K562 (cell line): ENCODE measurements at regions not wholly inside any gene's neighbourhood (a gene's known extent, or its start where the extent isn't known, plus 50 kb on each side); places are given as distances from the start of the nearest gene placed in this dataset.
A peak's percentile ranks its signal among the peaks of the same experiment; 100 is the strongest.

ENCODE experiments used
- ATAC-seq: fragments of 200-7000 bp; cut with Tn5 transposase; 3 replicates; pipeline ENCODE4 v1.9.1; 2020; ENCODE audit warnings: moderate library complexity
- BruUV-seq: library from RNA; stranded (reverse); fragments of 400-500 nt; replicated peaks from 2 replicates; lab custom pipeline; 2021; lab: Mats Ljungman, UMichigan
- CTCF ChIA-PET: fragments of 300-600 bp; formaldehyde crosslinking; extraction: SDS; loops from one replicate; lab custom pipeline; 2021; ENCODE audit warnings: low intra/inter-chr PET ratio; lab: Yijun Ruan, JAX
- POLR2A ChIA-PET: fragments of 300-600, 350-650 bp; sonication (Branson Sonifier 250); formaldehyde crosslinking; extraction: SDS; loops from one replicate; lab custom pipeline; 2021; ENCODE audit warnings: antibody characterized with exemption, inconsistent platforms; lab: Yijun Ruan, JAX
- DNase-seq, 4 experiments: peaks; one replicate each; pipeline versions ENCODE4 v3.0.0 to v3.0.0-alpha.2; 2011 to 2018; ENCODE audit warnings: low spot score in 3 of 4, mixed read lengths in 3 of 4; ENCODE audit errors: extremely low read depth in 1 of 4
- FAIRE-seq: peaks from 2 replicates; lab custom pipeline; 2011; peaks lifted over from hg19 to GRCh38; lab: Jason Lieb, UNC
- H2AFZ ChIP-seq: 2 replicates; pipeline ENCODE4 v1.6.0; 2011; ENCODE audit warnings: low read depth, low read length, control low read depth, inconsistent platforms
- H3K27ac ChIP-seq: fragments of 200-600 bp; 3 replicates; pipeline ENCODE4 v1.8.0; 2011; ENCODE audit warnings: low read depth, mild to moderate bottlenecking, control low read depth, inconsistent platforms, low read length, moderate library complexity, mixed read lengths; ENCODE audit errors: extremely low read depth
- H3K27me3 ChIP-seq, 2 experiments: fragments of 300-600 bp in 1 of 2; 2 replicates in 1 of 2; 3 replicates in 1 of 2; pipeline versions ENCODE4 v1.6.0 to v1.8.0; 2011; ENCODE audit warnings: inconsistent platforms in 2 of 2, low read length in 2 of 2, mild to moderate bottlenecking in 1 of 2, mixed read lengths in 1 of 2, moderate library complexity in 1 of 2; ENCODE audit not compliant: control insufficient read depth in 2 of 2, insufficient read depth in 2 of 2
- H3K36me3 ChIP-seq: fragments of 300-600 bp; 3 replicates; pipeline ENCODE4 v1.8.0; 2011; ENCODE audit warnings: mild to moderate bottlenecking, low read length, inconsistent platforms; ENCODE audit not compliant: control insufficient read depth, insufficient read depth
- H3K4me1 ChIP-seq, 2 experiments: fragments of 200-600 bp in 1 of 2; replicated peaks in 1 of 2; 2 replicates in 1 of 2; 3 replicates in 1 of 2; pipeline versions ENCODE4 v1.5.1 to v1.8.0; 2011; ENCODE audit warnings: inconsistent platforms in 2 of 2, low read length in 2 of 2, mild to moderate bottlenecking in 1 of 2, mixed read lengths in 1 of 2, moderate library complexity in 1 of 2; ENCODE audit not compliant: control insufficient read depth in 2 of 2, insufficient read depth in 2 of 2
- H3K4me2 ChIP-seq: 2 replicates; pipeline ENCODE4 v1.6.1; 2011; ENCODE audit warnings: low read length, control low read depth, inconsistent platforms, mixed read lengths; ENCODE audit not compliant: insufficient read depth
- H3K4me3 ChIP-seq: fragments of 200-600 bp; sonication (generic), shearing (Covaris generic); 2 replicates; pipeline ENCODE4 v1.5.1; 2016; ENCODE audit warnings: control low read depth, inconsistent platforms
- H3K79me2 ChIP-seq: fragments of 200-600 bp; 3 replicates; pipeline ENCODE4 v1.8.0; 2011; ENCODE audit warnings: low read length, inconsistent platforms; ENCODE audit not compliant: control insufficient read depth, insufficient read depth
- H3K9ac ChIP-seq, 2 experiments: 2 replicates each; pipeline versions ENCODE4 v1.6.0 to v1.6.1; 2011; ENCODE audit warnings: low read depth in 2 of 2, low read length in 2 of 2, control low read depth in 1 of 2, inconsistent platforms in 1 of 2, mild to moderate bottlenecking in 1 of 2, mixed read lengths in 1 of 2; ENCODE audit not compliant: insufficient read depth in 1 of 2
- H3K9me1 ChIP-seq: one replicate; pipeline ENCODE4 v1.6.0; 2011; ENCODE audit warnings: inconsistent platforms, mild to moderate bottlenecking, low read length, moderate library complexity; ENCODE audit not compliant: control insufficient read depth, insufficient read depth
- H3K9me3 ChIP-seq: replicated peaks from 2 replicates; pipeline ENCODE4 v1.5.1; 2011; ENCODE audit warnings: low read depth, low read length, inconsistent platforms; ENCODE audit not compliant: control insufficient read depth, insufficient read depth
- H4K20me1 ChIP-seq: replicated peaks from 2 replicates; pipeline ENCODE4 v1.6.1; 2011; ENCODE audit warnings: low read length, inconsistent platforms, mixed read lengths; ENCODE audit not compliant: control insufficient read depth, insufficient read depth
- BRCA1 ChIP-seq, 2 experiments: fragments of 450-650 bp in 1 of 2; sonication (generic) in 1 of 2; formaldehyde crosslinking in 1 of 2; IDR thresholded peaks; 2 replicates each; pipeline versions ENCODE4 v1.5.0 to v1.6.1; 2017 to 2020; ENCODE audit warnings: mild to moderate bottlenecking in 1 of 2, missing genetic modification reagents in 1 of 2
- BRF1 ChIP-seq: IDR thresholded peaks from 3 replicates; pipeline ENCODE4 v1.6.1; 2011; ENCODE audit warnings: borderline replicate concordance, mild to moderate bottlenecking; ENCODE audit not compliant: insufficient read length; ENCODE audit errors: extremely low read depth
- CBFA2T3 ChIP-seq: fragments of 450-650 bp; IDR thresholded peaks from 2 replicates; pipeline ENCODE4 v1.6.1; 2017
- CCNT2 ChIP-seq: IDR thresholded peaks from 2 replicates; pipeline ENCODE4 v1.6.1; 2011; ENCODE audit warnings: borderline replicate concordance, low read depth, mild to moderate bottlenecking, moderate library complexity, mixed read lengths, low read length; ENCODE audit not compliant: insufficient read length; ENCODE audit errors: extremely low read depth
- E2F3 ChIP-seq: fragments of 250-450 bp; sonication (Bioruptor Pico); IDR thresholded peaks from 2 replicates; pipeline ENCODE4 v1.4.0; 2020; ENCODE audit warnings: mild to moderate bottlenecking
- ESRRA ChIP-seq: fragments of 450-650 bp; IDR thresholded peaks from 2 replicates; pipeline ENCODE4 v1.6.1; 2014; ENCODE audit warnings: low read depth, mild to moderate bottlenecking, moderate library complexity, borderline replicate concordance
- HEY1 ChIP-seq: fragments of 250-450 bp; sonication (Bioruptor Pico); IDR thresholded peaks from 2 replicates; pipeline ENCODE4 v1.5.0; 2020; ENCODE audit warnings: mild to moderate bottlenecking, moderate library complexity, borderline replicate concordance
- HNRNPH1 ChIP-seq: fragments of 200-400 bp; formaldehyde crosslinking; optimal IDR thresholded peaks from 2 replicates; pipeline ENCODE3; 2017; ENCODE audit warnings: low read depth, mild to moderate bottlenecking, low read length, moderate library complexity
- KAT7 ChIP-seq: sonication (generic); formaldehyde crosslinking; IDR thresholded peaks from 2 replicates; pipeline ENCODE4 v1.8.0; 2022; ENCODE audit warnings: missing genetic modification reagents, mild to moderate bottlenecking, borderline replicate concordance
- KDM1A ChIP-seq, 2 experiments: fragments of 450-650 bp; IDR thresholded peaks; 2 replicates each; pipeline ENCODE4 v1.6.1; 2016; ENCODE audit warnings: mild to moderate bottlenecking in 2 of 2
- MTA3 ChIP-seq: fragments of 450-650 bp; formaldehyde crosslinking; IDR thresholded peaks from 2 replicates; pipeline ENCODE4 v1.6.1; 2017; ENCODE audit warnings: mild to moderate bottlenecking, borderline replicate concordance
- MYBL2 ChIP-seq, 2 experiments: fragments of 450-650 bp in 1 of 2; sonication (generic) in 1 of 2; formaldehyde crosslinking in 1 of 2; IDR thresholded peaks; 2 replicates each; pipeline versions ENCODE4 v1.6.1 to v1.8.1; 2017 to 2022; ENCODE audit warnings: borderline replicate concordance in 1 of 2, inconsistent platforms in 1 of 2, low read depth in 1 of 2, mild to moderate bottlenecking in 1 of 2, missing genetic modification reagents in 1 of 2, moderate library complexity in 1 of 2
- PHB2 ChIP-seq: fragments of 450-650 bp; IDR thresholded peaks from 2 replicates; pipeline ENCODE4 v1.6.1; 2017; ENCODE audit warnings: low read depth
- SMAD2 ChIP-seq: fragments of 150-350 bp; IDR thresholded peaks from 2 replicates; pipeline ENCODE4 v1.6.1; 2014; ENCODE audit warnings: low read depth, mild to moderate bottlenecking, low read length
- SPI1 ChIP-seq: IDR thresholded peaks from 2 replicates; pipeline ENCODE4 v1.6.1; 2011; ENCODE audit warnings: low read depth, low read length, control low read depth, borderline replicate concordance
- TAF1 ChIP-seq: IDR thresholded peaks from 2 replicates; pipeline ENCODE4 v1.6.1; 2011; ENCODE audit warnings: mild to moderate bottlenecking, low read length, moderate library complexity; ENCODE audit not compliant: insufficient read depth, control insufficient read depth, severe bottlenecking; ENCODE audit errors: extremely low read depth
- TCF7L2 ChIP-seq: fragments of 150-350 bp; IDR thresholded peaks from 2 replicates; pipeline ENCODE4 v1.6.1; 2016; ENCODE audit warnings: low read depth, mild to moderate bottlenecking, low read length, moderate library complexity
- ZNF3 ChIP-seq: fragments of 250-450 bp; sonication (Bioruptor Pico); IDR thresholded peaks from 2 replicates; pipeline ENCODE4 v1.5.0; 2021; ENCODE audit warnings: mild to moderate bottlenecking, moderate library complexity
- ZNF311 ChIP-seq: fragments of 250-450 bp; sonication (Bioruptor Pico); IDR thresholded peaks from 2 replicates; pipeline ENCODE4 v1.4.0; 2020; ENCODE audit warnings: mild to moderate bottlenecking, moderate library complexity
- WGBS: fragments of 100-300 bp; shearing (Covaris generic); methylation state at CpG from one replicate; pipeline ENCODE4 v1.1.6; 2016; ENCODE audit warnings: low coverage, mixed read lengths; ENCODE audit not compliant: insufficient coverage; ENCODE audit errors: missing lambda C conversion rate; 5-methylcytosine and 5-hydroxymethylcytosine counted together
- in situ Hi-C: fragments of 300-500 bp; cut with MboI; formaldehyde crosslinking; loops from 4 replicates; pipeline ENCODE4 v1.15.0; 2018; ENCODE audit warnings: inconsistent platforms, mixed read lengths
- intact Hi-C: fragments of 100-400 bp; cut with micrococcal nuclease; formaldehyde crosslinking; loops from 2 replicates; pipeline ENCODE4 v1.14.2; 2022
- TF ChIP-seq, protein P1 (sequence below): fragments of 250-450 bp; sonication (Bioruptor Pico); IDR thresholded peaks from 2 replicates; pipeline ENCODE4 v1.4.0; 2020; ENCODE audit warnings: borderline replicate concordance

DNA sequence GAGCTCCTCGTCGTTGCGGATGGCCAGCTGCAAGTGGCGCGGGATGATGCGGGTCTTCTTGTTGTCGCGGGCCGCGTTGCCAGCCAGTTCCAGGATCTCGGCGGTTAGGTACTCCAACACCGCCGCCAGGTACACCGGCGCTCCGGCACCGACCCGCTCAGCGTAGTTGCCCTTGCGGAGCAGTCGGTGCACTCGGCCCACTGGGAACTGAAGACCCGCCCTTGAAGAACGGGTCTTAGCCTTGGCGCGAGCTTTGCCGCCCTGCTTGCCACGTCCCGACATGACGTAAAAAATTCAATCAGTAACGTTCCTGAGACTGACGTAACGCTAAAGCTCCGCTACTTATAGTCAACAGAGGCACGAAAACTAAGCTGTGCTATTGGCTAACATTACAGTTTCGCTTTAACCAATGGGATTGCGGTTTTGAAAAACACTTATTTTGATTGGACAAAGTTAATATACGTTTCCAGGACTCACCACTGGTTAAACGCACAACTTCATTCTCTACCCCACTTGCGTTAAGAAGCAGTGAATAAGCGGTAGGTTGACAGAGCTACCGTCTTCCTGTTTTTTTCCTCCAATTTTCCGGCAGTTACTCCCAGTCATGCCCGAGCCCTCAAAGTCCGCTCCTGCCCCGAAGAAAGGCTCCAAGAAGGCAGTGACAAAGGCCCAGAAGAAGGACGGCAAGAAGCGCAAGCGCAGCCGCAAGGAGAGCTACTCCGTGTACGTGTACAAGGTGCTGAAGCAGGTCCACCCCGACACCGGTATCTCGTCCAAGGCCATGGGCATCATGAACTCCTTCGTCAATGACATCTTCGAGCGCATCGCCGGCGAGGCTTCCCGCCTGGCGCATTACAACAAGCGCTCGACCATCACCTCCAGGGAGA lies 73.9 kb downstream of the OR2B2 start:
- TSS peak; percentile 80 for BruUV-seq
- in situ Hi-C loops (loop anchor here (5.0 to 10.0 kb wide), 3 partner anchors 54 to 1811 kb away; a partner anchor contains a TSS), intact Hi-C loops (loop anchor here (1.0 to 10.0 kb wide), 10 partner anchors 28 to 1806 kb away; a partner anchor contains a TSS)
- Histone ChIP-seq H2AFZ (no peak overlapping the region), H3K27ac (peak overlapping the region; percentile 88), H3K4me1 (peaks cover 12 to 13% of the 10 kb centered on the region in 2 experiments; a peak in 3 of 5 replicates), H3K4me3 (peak overlapping the region; percentile 56), H4K20me1 (peaks cover 23% of the 10 kb centered on the region; the same call in 1 of the 2 replicates), H3K27me3 (no peaks in the 10 kb centered on the region), H3K4me2 (peak overlapping the region; percentile 96), H3K36me3 (peaks cover 47% of the 10 kb centered on the region), H3K9me1 (no peaks in the 10 kb centered on the region), H3K9me3 (no peaks in the 10 kb centered on the region), H3K9ac (peak overlapping the region; percentile 98), H3K79me2 (peaks cover 94% of the 10 kb centered on the region)
- ATAC-seq (peak; percentile 74), DNase-seq (peak; percentile 85 to 99 (median 92)), FAIRE-seq (peak; percentile 98)
- CTCF ChIA-PET: no interaction called here
- POLR2A ChIA-PET: interaction anchor here (0.6 to 11.9 kb wide), 46 partner anchors 9 to 1812 kb away, joined by 3 to 826 read pairs (median 4); a partner anchor contains a TSS
- WGBS: under 1% methylated on average over 66 of the region's 66 CpGs
- TF ChIP-seq MTA3 (peak; percentile 100), TAF1 (peak; percentile 91), MYBL2 (IDR thresholded peaks at IDR 0.05; ENCODE audit: low read depth) (peak; percentile 96), MYBL2 (CRISPR knock-in tag; IDR thresholded peaks at IDR 0.05; ENCODE audit: borderline replicate concordance) (no peak), KDM1A (IDR thresholded peaks at IDR 0.05) (peak in 1 of 2 experiments; percentile 43; a peak in 1 of 4 replicates), E2F3 (CRISPR knock-in tag) (peak; percentile 95), HEY1 (CRISPR knock-in tag) (0 out of 2 replicates have a peak, but pooled peaks have one; percentile 44), CCNT2 (peak; percentile 51), BRCA1 (IDR thresholded peaks at IDR 0.05) (no peak), BRCA1 (CRISPR knock-in tag; IDR thresholded peaks at IDR 0.05) (no peak), PHB2 (no peak), CBFA2T3 (no peak; the same call in 1 of the 2 replicates), ESRRA (peak; percentile 91; the same call in 1 of the 2 replicates), BRF1 (no peak), KAT7 (CRISPR knock-in tag) (peak; percentile 5; the same call in 1 of the 2 replicates), SPI1 (peak; percentile 76; the same call in 1 of the 2 replicates), TCF7L2 (no peak), SMAD2 (no peak), ZNF3 (no peak), HNRNPH1 (no peak), ZNF311 (no peak)
- TF ChIP-seq, protein P1, sequence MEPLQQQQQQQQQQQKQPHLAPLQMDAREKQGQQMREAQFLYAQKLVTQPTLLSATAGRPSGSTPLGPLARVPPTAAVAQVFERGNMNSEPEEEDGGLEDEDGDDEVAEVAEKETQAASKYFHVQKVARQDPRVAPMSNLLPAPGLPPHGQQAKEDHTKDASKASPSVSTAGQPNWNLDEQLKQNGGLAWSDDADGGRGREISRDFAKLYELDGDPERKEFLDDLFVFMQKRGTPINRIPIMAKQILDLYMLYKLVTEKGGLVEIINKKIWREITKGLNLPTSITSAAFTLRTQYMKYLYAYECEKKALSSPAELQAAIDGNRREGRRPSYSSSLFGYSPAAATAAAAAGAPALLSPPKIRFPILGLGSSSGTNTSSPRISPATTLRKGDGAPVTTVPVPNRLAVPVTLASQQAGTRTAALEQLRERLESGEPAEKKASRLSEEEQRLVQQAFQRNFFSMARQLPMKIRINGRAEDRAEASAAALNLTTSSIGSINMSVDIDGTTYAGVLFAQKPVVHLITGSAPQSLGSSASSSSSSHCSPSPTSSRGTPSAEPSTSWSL (CRISPR knock-in tag): peak; percentile 93; the same call in 1 of the 2 replicates
